Astrocyte (in vitro differentiated cells and primary cell): ENCODE measurements at regions not wholly inside any gene's neighbourhood (a gene's known extent, or its start where the extent isn't known, plus 50 kb on each side); places are given as distances from the start of the nearest gene placed in this dataset.

ENCODE experiments used
- DNase-seq: peaks from one replicate; pipeline ENCODE4 v3.0.0-alpha.2; 2010; ENCODE audit warnings: low read depth
- FAIRE-seq: peaks from 2 replicates; lab custom pipeline; 2011; peaks lifted over from hg19 to GRCh38; lab: Jason Lieb, UNC
- H2AFZ ChIP-seq: 2 replicates; pipeline ENCODE4 v1.6.0; 2012; ENCODE audit warnings: low read depth, low read length, inconsistent platforms
- H3K27ac ChIP-seq: 2 replicates; pipeline ENCODE4 v1.5.1; 2011; ENCODE audit warnings: low read depth, low read length, inconsistent platforms
- H3K27me3 ChIP-seq: 2 replicates; pipeline ENCODE4 v1.6.0; 2011; ENCODE audit warnings: low read length, inconsistent platforms; ENCODE audit not compliant: insufficient read depth
- H3K36me3 ChIP-seq: 2 replicates; pipeline ENCODE4 v1.5.1; 2011; ENCODE audit warnings: low read length, inconsistent platforms; ENCODE audit not compliant: insufficient read depth
- H3K4me1 ChIP-seq: 2 replicates; pipeline ENCODE4 v1.5.1; 2011; ENCODE audit warnings: low read length, inconsistent platforms; ENCODE audit not compliant: insufficient read depth
- H3K4me2 ChIP-seq: 2 replicates; pipeline ENCODE4 v1.6.0; 2012; ENCODE audit warnings: low read length, inconsistent platforms
- H3K4me3 ChIP-seq: 2 replicates; pipeline ENCODE4 v1.5.1; 2011; ENCODE audit warnings: low read depth, mild to moderate bottlenecking, low read length, inconsistent platforms; ENCODE audit not compliant: insufficient read depth
- H3K79me2 ChIP-seq: 2 replicates; pipeline ENCODE4 v1.6.0; 2012; ENCODE audit warnings: mild to moderate bottlenecking, low read length, inconsistent platforms; ENCODE audit not compliant: insufficient read depth
- H3K9ac ChIP-seq: 2 replicates; pipeline ENCODE4 v1.6.0; 2012; ENCODE audit warnings: mild to moderate bottlenecking, low read length, inconsistent platforms
- H3K9me3 ChIP-seq: 2 replicates; pipeline ENCODE4 v1.5.1; 2012; ENCODE audit warnings: low read depth, mild to moderate bottlenecking, low read length, inconsistent platforms; ENCODE audit not compliant: insufficient read depth
- H4K20me1 ChIP-seq: 2 replicates; pipeline ENCODE4 v1.6.0; 2012; ENCODE audit warnings: low read length, inconsistent platforms; ENCODE audit not compliant: insufficient read depth
- H3K27ac Mint-ChIP-seq: one replicate; pipeline ENCODE4 v1.8.0; 2021; ENCODE audit warnings: mild to moderate bottlenecking, mixed read lengths; ENCODE audit not compliant: unreplicated experiment
- H3K27me3 Mint-ChIP-seq: one replicate; pipeline ENCODE4 v1.8.0; 2021; ENCODE audit warnings: low read depth, mixed read lengths; ENCODE audit not compliant: unreplicated experiment
- H3K36me3 Mint-ChIP-seq: one replicate; pipeline ENCODE4 v1.8.0; 2021; ENCODE audit warnings: low read depth, mixed read lengths; ENCODE audit not compliant: unreplicated experiment
- H3K4me1 Mint-ChIP-seq: one replicate; pipeline ENCODE4 v1.8.0; 2021; ENCODE audit warnings: low read depth, mixed read lengths; ENCODE audit not compliant: unreplicated experiment
- H3K4me3 Mint-ChIP-seq: one replicate; pipeline ENCODE4 v1.8.0; 2021; ENCODE audit warnings: mild to moderate bottlenecking, moderate library complexity, mixed read lengths; ENCODE audit not compliant: unreplicated experiment
- H3K9me3 Mint-ChIP-seq: one replicate; pipeline ENCODE4 v1.8.0; 2021; ENCODE audit warnings: mild to moderate bottlenecking, mixed read lengths; ENCODE audit not compliant: unreplicated experiment
- EZH2 ChIP-seq: IDR thresholded peaks from 2 replicates; pipeline ENCODE4 v1.6.1; 2012; ENCODE audit warnings: mild to moderate bottlenecking, low read length, inconsistent platforms; ENCODE audit not compliant: insufficient read depth
- TF ChIP-seq, protein P1 (sequence below): IDR thresholded peaks from 2 replicates; pipeline ENCODE4 v1.5.1; 2011; ENCODE audit warnings: low read depth, mild to moderate bottlenecking, inconsistent platforms, low read length, moderate library complexity; ENCODE audit not compliant: insufficient read depth

DNA sequence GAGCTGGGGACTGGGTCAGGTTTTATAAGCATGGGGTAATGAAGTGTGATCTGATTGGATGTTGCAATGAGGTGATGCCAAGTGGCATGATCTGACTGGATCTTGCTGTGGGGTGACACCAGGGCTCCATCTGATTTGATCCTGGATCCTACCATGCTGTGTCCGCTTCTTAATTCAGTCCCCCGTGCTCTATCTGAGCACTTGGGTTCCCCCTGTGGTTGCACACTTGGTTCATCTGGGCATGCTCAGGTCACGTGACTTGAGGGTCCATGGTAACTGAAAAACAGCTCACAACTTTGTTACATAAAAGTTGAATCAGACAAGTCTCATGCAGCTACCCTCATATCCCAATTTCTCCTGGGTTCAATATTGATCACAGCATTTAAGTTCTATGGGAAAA lies 448.6 kb upstream of the NRP1 start:
- Histone ChIP-seq H3K4me2 (no peak overlapping the region), H3K27me3 (no peaks in the 10 kb centered on the region), H3K27ac (no peak overlapping the region), H4K20me1 (no peaks in the 10 kb centered on the region), H3K4me1 (no peaks in the 10 kb centered on the region), H3K79me2 (no peaks in the 10 kb centered on the region), H2AFZ (no peak overlapping the region), H3K4me3 (no peak overlapping the region), H3K9me3 (no peaks in the 10 kb centered on the region), H3K9ac (no peak overlapping the region), H3K36me3 (no peaks in the 10 kb centered on the region)
- no peaks in the 10 kb centered on the region for H3K27me3 Mint-ChIP-seq
- FAIRE-seq, result no peak
- no peak overlapping the region for H3K27ac Mint-ChIP-seq
- H3K4me1 Mint-ChIP-seq, result no peaks in the 10 kb centered on the region
- no peak overlapping the region for H3K4me3 Mint-ChIP-seq
- DNase-seq, result no peak
- TF ChIP-seq, protein P1, sequence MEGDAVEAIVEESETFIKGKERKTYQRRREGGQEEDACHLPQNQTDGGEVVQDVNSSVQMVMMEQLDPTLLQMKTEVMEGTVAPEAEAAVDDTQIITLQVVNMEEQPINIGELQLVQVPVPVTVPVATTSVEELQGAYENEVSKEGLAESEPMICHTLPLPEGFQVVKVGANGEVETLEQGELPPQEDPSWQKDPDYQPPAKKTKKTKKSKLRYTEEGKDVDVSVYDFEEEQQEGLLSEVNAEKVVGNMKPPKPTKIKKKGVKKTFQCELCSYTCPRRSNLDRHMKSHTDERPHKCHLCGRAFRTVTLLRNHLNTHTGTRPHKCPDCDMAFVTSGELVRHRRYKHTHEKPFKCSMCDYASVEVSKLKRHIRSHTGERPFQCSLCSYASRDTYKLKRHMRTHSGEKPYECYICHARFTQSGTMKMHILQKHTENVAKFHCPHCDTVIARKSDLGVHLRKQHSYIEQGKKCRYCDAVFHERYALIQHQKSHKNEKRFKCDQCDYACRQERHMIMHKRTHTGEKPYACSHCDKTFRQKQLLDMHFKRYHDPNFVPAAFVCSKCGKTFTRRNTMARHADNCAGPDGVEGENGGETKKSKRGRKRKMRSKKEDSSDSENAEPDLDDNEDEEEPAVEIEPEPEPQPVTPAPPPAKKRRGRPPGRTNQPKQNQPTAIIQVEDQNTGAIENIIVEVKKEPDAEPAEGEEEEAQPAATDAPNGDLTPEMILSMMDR, result no peak
- TF ChIP-seq EZH2, result no peak
- peaks cover 3% of the 10 kb centered on the region for H3K9me3 Mint-ChIP-seq
- no peaks in the 10 kb centered on the region for H3K36me3 Mint-ChIP-seq

DNA sequence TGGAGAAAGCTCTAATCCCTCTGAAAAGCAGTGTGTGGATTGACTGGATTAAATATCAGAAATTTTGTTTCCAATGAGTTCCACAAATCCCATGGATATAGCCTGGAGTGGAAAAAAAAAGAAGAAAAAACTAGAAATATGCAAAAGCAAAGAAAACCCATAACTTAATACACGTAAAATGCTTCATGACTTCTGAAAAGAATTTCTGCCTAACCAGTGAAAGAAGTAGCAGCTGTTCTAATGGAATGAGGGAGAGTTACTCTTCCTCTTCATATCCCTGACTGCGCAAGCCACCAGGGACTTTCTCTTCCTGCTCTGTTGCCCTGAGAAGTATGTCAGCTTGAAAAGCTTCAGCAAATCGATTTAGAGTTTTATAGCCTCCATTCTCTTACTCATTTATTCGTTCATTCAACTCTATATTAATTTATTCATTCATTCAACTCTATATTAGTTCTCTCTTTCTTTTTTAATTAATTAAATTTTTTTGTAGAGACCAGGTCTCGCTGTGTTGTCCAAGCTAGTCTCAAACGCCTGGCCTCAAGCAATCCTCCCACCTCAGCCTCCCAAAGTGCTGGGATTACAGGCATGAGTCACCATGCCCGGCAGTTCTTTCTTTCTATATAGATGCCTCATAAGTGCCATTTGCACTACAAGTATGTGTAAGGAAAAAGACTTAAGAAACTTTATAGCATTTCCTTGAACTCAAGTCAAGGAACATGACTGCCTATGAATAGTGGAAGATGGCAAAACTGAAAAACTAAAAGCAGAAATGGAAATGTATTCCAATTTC lies 447.3 kb upstream of the NRP1 start:
- H3K27me3 Mint-ChIP-seq, result peaks cover 5% of the 10 kb centered on the region
- H4K20me1 ChIP-seq, result no peaks in the 10 kb centered on the region
- no peaks in the 10 kb centered on the region for H3K36me3 ChIP-seq
- no peaks in the 10 kb centered on the region for H3K4me1 ChIP-seq
- H3K79me2 ChIP-seq, result no peaks in the 10 kb centered on the region
- no peak overlapping the region for H2AFZ ChIP-seq
- H3K9me3 ChIP-seq, result no peaks in the 10 kb centered on the region
- no peak overlapping the region for H3K4me3 ChIP-seq
- H3K36me3 Mint-ChIP-seq, result no peaks in the 10 kb centered on the region
- H3K27me3 ChIP-seq, result no peaks in the 10 kb centered on the region
- no peak for FAIRE-seq
- no peak for TF ChIP-seq EZH2
- TF ChIP-seq, protein P1, result no peak
- no peak overlapping the region for H3K27ac ChIP-seq
- H3K9me3 Mint-ChIP-seq, result peaks cover 3% of the 10 kb centered on the region
- H3K4me3 Mint-ChIP-seq, result no peak overlapping the region
- no peak overlapping the region for H3K9ac ChIP-seq
- H3K4me2 ChIP-seq, result no peak overlapping the region
- no peak overlapping the region for H3K27ac Mint-ChIP-seq
- DNase-seq, result no peak
- H3K4me1 Mint-ChIP-seq, result no peaks in the 10 kb centered on the region

DNA sequence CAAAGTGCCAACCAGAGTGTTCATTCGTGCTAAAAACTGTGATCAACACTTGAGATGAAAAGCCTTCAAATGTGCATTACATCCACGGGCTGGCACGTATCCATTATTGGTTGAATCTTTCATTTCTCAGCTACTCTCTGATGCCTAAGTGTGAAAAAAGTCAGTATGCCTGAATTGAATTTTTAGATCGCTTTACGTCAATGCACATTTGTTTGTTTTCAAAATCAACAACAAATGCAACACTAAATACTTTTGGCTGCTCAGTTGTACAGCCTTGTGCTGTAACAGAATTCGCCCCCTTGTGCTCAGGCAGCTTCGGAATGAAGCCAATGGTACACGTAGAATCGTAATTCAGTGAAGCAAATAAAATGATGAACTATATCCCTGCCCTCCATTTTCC lies 446.5 kb upstream of the NRP1 start:
- TF ChIP-seq, protein P1, result no peak
- TF ChIP-seq EZH2, result no peak
- Histone ChIP-seq H3K4me3 (no peak overlapping the region), H3K79me2 (no peaks in the 10 kb centered on the region), H3K9me3 (no peaks in the 10 kb centered on the region), H3K27me3 (no peaks in the 10 kb centered on the region), H3K4me1 (no peaks in the 10 kb centered on the region), H3K36me3 (no peaks in the 10 kb centered on the region), H3K4me2 (no peak overlapping the region), H4K20me1 (no peaks in the 10 kb centered on the region), H2AFZ (no peak overlapping the region), H3K9ac (no peak overlapping the region), H3K27ac (no peak overlapping the region)
- H3K9me3 Mint-ChIP-seq, result peaks cover 3% of the 10 kb centered on the region
- H3K27me3 Mint-ChIP-seq, result peaks cover 6% of the 10 kb centered on the region
- no peak for DNase-seq
- no peaks in the 10 kb centered on the region for H3K36me3 Mint-ChIP-seq
- H3K4me1 Mint-ChIP-seq, result no peaks in the 10 kb centered on the region
- no peak overlapping the region for H3K27ac Mint-ChIP-seq
- FAIRE-seq, result no peak
- no peak overlapping the region for H3K4me3 Mint-ChIP-seq
